SK-N-SH (cell line): ENCODE measurements at regions not wholly inside any gene's neighbourhood (a gene's known extent, or its start where the extent isn't known, plus 50 kb on each side); places are given as distances from the start of the nearest gene placed in this dataset.
"Not testable (repeated sequence)": the region's sequence is repeated elsewhere in the genome, so short reads cannot be mapped to it uniquely, and the experiment has no call there.

Experiments
- CTCF ChIA-PET: fragments of 300-600, 350-600 bp; formaldehyde crosslinking; extraction: SDS; loops from one replicate; lab custom pipeline; 2021; lab: Yijun Ruan, JAX
- POLR2A ChIA-PET: fragments of 350-600 bp; sonication (Branson Sonifier 250); formaldehyde crosslinking; extraction: SDS; loops from one replicate; lab custom pipeline; 2020; ENCODE audit warnings: antibody characterized with exemption, inconsistent platforms; lab: Yijun Ruan, JAX
- DNase-seq: peaks from one replicate; pipeline ENCODE4 v3.0.0; 2012
- H2AFZ ChIP-seq: fragments of 200-600 bp; sonication (generic); 2 replicates; pipeline ENCODE4 v1.8.1; 2016; ENCODE audit warnings: antibody characterized with exemption, mild to moderate bottlenecking, low read depth
- H3F3A ChIP-seq: fragments of 200-600 bp; sonication (generic); replicated peaks from 2 replicates; pipeline ENCODE3; 2016; ENCODE audit warnings: antibody characterized with exemption, mild to moderate bottlenecking; ENCODE audit not compliant: insufficient read depth
- H3K27ac ChIP-seq, 2 experiments: fragments of 200-500 bp in 1 of 2; fragments of 200-600 bp in 1 of 2; sonication (Bioruptor generic) in 1 of 2; sonication (generic), shearing (Covaris generic) in 1 of 2; 2 replicates each; pipeline versions ENCODE4 v1.5.1 to v1.6.1; 2014 to 2016; ENCODE audit warnings: low read depth in 2 of 2, inconsistent platforms in 1 of 2, low read length in 1 of 2, mild to moderate bottlenecking in 1 of 2, mixed read lengths in 1 of 2
- H3K27me3 ChIP-seq: fragments of 200-600 bp; sonication (generic), shearing (Covaris generic); 2 replicates; pipeline ENCODE4 v1.6.1; 2016; ENCODE audit warnings: mixed run types; ENCODE audit not compliant: insufficient read depth
- H3K36me3 ChIP-seq, 2 experiments: fragments of 200-500 bp in 1 of 2; fragments of 200-600 bp in 1 of 2; sonication (Bioruptor generic) in 1 of 2; sonication (generic) in 1 of 2; replicated peaks in 1 of 2; 2 replicates each; pipeline versions ENCODE3 to v1.5.1; 2014 to 2016; ENCODE audit warnings: low read length in 1 of 2, mild to moderate bottlenecking in 1 of 2; ENCODE audit not compliant: insufficient read depth in 2 of 2, control insufficient read depth in 1 of 2
- H3K4me1 ChIP-seq, 2 experiments: fragments of 200-500 bp in 1 of 2; fragments of 200-600 bp in 1 of 2; sonication (Bioruptor generic) in 1 of 2; sonication (generic), shearing (Covaris generic) in 1 of 2; 2 replicates each; pipeline versions ENCODE4 v1.5.1 to v1.6.1; 2014 to 2016; ENCODE audit warnings: low read depth in 1 of 2, low read length in 1 of 2, mixed run types in 1 of 2; ENCODE audit not compliant: insufficient read depth in 2 of 2, control insufficient read depth in 1 of 2
- H3K4me2 ChIP-seq: fragments of 200-600 bp; sonication (generic), shearing (Covaris generic); 2 replicates; pipeline ENCODE4 v1.6.1; 2017; ENCODE audit warnings: mixed run types
- H3K4me3 ChIP-seq, 2 experiments: fragments of 200-500 bp in 1 of 2; fragments of 200-600 bp in 1 of 2; sonication (Bioruptor generic) in 1 of 2; sonication (generic), shearing (Covaris generic) in 1 of 2; 2 replicates each; pipeline versions ENCODE4 v1.5.1 to v1.8.1; 2014 to 2016; ENCODE audit warnings: low read depth in 2 of 2, inconsistent platforms in 1 of 2, low read length in 1 of 2, mild to moderate bottlenecking in 1 of 2, mixed read lengths in 1 of 2, moderate library complexity in 1 of 2
- H3K79me2 ChIP-seq: fragments of 200-600 bp; sonication (generic); 2 replicates; pipeline ENCODE4 v1.8.1; 2017; ENCODE audit warnings: mild to moderate bottlenecking; ENCODE audit not compliant: insufficient read depth
- H3K9ac ChIP-seq: fragments of 200-600 bp; sonication (generic); 2 replicates; pipeline ENCODE4 v1.6.1; 2017; ENCODE audit warnings: mixed run types
- H3K9me2 ChIP-seq: fragments of 200-600 bp; sonication (generic); 2 replicates; pipeline ENCODE4 v1.6.1; 2017; ENCODE audit warnings: mixed run types
- H3K9me3 ChIP-seq: fragments of 200-600 bp; sonication (generic); 2 replicates; pipeline ENCODE4 v1.6.1; 2017; ENCODE audit warnings: mixed run types, mild to moderate bottlenecking, moderate library complexity
- H4K20me1 ChIP-seq: fragments of 200-600 bp; sonication (generic); 2 replicates; pipeline ENCODE4 v1.6.1; 2017; ENCODE audit warnings: mild to moderate bottlenecking, mixed run types; ENCODE audit not compliant: insufficient read depth
- ELF1 ChIP-seq: IDR thresholded peaks from 2 replicates; pipeline ENCODE4 v1.4.0; 2012
- FOXM1 ChIP-seq: IDR thresholded peaks from 2 replicates; pipeline ENCODE4 v1.4.0; 2012; ENCODE audit warnings: low read depth, mild to moderate bottlenecking
- GATA2 ChIP-seq: sonication (generic); formaldehyde crosslinking; IDR thresholded peaks from 2 replicates; pipeline ENCODE4 v1.5.0; 2020; ENCODE audit warnings: mild to moderate bottlenecking, missing genetic modification reagents
- NFIC ChIP-seq: IDR thresholded peaks from 2 replicates; pipeline ENCODE4 v1.4.0; 2012; ENCODE audit warnings: borderline replicate concordance
- NRF1 ChIP-seq: IDR thresholded peaks from 2 replicates; pipeline ENCODE4 v1.6.1; 2012; ENCODE audit warnings: low read depth, mild to moderate bottlenecking, low read length
- RAD21 ChIP-seq: IDR thresholded peaks from 2 replicates; pipeline ENCODE4 v1.6.1; 2012; ENCODE audit warnings: mild to moderate bottlenecking, low read length
- RCOR1 ChIP-seq: fragments of 150-350 bp; IDR thresholded peaks from 2 replicates; pipeline ENCODE4 v1.6.1; 2017; ENCODE audit warnings: antibody characterized with exemption, low read length
- RXRA ChIP-seq: IDR thresholded peaks from 2 replicates; pipeline ENCODE4 v1.4.0; 2012; ENCODE audit warnings: low read depth, mild to moderate bottlenecking, borderline replicate concordance
- SIN3A ChIP-seq: IDR thresholded peaks from 2 replicates; pipeline ENCODE4 v1.6.1; 2012; ENCODE audit warnings: low read depth, mild to moderate bottlenecking, low read length, moderate library complexity, borderline replicate concordance
- TAF1 ChIP-seq: IDR thresholded peaks from 2 replicates; pipeline ENCODE4 v1.6.1; 2012; ENCODE audit warnings: low read depth, mild to moderate bottlenecking, low read length, moderate library complexity, borderline replicate concordance
- YY1 ChIP-seq: IDR thresholded peaks from 2 replicates; pipeline ENCODE4 v1.4.0; 2012; ENCODE audit warnings: low read depth, mild to moderate bottlenecking
- WGBS: methylation state at CpG from one replicate; pipeline ENCODE4 v1.1.6; 2017; ENCODE audit warnings: low lambda C conversion rate; 5-methylcytosine and 5-hydroxymethylcytosine counted together
- TF ChIP-seq, protein P1 (sequence below): IDR thresholded peaks from 2 replicates; pipeline ENCODE4 v1.6.1; 2012; ENCODE audit warnings: mild to moderate bottlenecking, low read depth, low read length, moderate library complexity
- TF ChIP-seq, protein P2 (sequence below): IDR thresholded peaks from 2 replicates; pipeline ENCODE4 v1.4.0; 2012; ENCODE audit warnings: low read depth
- TF ChIP-seq, protein P3 (sequence below): fragments of 150-350 bp; IDR thresholded peaks from 2 replicates; pipeline ENCODE4 v1.6.1; 2016; ENCODE audit warnings: mild to moderate bottlenecking, low read depth, low read length
- TF ChIP-seq, protein P4 (sequence below): IDR thresholded peaks from 2 replicates; pipeline ENCODE4 v1.4.0; 2012; ENCODE audit warnings: low read depth, borderline replicate concordance
- TF ChIP-seq, protein P5 (sequence below): IDR thresholded peaks from 2 replicates; pipeline ENCODE4; 2012
- TF ChIP-seq, protein P6 (sequence below): fragments of 150-350 bp; IDR thresholded peaks from 2 replicates; pipeline ENCODE4 v1.6.1; 2017; ENCODE audit warnings: antibody characterized with exemption, low read length, low read depth, borderline replicate concordance

DNA sequence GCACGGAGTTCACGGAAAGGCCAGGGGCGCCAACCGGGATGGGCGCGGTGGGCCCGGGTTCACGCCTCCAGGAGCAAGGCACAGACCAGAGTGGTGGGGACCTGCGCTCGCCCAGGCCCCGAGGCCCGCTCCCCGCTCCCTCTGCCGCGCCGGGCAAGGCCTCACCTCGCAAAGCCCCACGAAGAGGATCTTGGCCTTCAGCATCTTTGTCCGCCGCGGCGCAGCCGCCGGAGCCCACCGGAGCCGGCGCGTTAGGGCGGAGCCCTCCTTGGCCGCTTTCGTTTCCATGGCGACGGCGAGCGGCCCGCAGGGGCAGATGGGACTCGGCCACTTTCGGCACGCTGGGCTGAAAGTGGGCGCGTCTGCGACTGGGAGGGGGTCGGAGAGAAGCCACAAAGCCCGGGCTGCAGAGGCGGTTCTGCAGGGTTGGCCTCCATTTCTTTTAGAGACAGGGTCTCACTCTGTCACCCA lies 944.4 kb upstream of the ZNF722 start (continued):
- TF ChIP-seq, protein P1, sequence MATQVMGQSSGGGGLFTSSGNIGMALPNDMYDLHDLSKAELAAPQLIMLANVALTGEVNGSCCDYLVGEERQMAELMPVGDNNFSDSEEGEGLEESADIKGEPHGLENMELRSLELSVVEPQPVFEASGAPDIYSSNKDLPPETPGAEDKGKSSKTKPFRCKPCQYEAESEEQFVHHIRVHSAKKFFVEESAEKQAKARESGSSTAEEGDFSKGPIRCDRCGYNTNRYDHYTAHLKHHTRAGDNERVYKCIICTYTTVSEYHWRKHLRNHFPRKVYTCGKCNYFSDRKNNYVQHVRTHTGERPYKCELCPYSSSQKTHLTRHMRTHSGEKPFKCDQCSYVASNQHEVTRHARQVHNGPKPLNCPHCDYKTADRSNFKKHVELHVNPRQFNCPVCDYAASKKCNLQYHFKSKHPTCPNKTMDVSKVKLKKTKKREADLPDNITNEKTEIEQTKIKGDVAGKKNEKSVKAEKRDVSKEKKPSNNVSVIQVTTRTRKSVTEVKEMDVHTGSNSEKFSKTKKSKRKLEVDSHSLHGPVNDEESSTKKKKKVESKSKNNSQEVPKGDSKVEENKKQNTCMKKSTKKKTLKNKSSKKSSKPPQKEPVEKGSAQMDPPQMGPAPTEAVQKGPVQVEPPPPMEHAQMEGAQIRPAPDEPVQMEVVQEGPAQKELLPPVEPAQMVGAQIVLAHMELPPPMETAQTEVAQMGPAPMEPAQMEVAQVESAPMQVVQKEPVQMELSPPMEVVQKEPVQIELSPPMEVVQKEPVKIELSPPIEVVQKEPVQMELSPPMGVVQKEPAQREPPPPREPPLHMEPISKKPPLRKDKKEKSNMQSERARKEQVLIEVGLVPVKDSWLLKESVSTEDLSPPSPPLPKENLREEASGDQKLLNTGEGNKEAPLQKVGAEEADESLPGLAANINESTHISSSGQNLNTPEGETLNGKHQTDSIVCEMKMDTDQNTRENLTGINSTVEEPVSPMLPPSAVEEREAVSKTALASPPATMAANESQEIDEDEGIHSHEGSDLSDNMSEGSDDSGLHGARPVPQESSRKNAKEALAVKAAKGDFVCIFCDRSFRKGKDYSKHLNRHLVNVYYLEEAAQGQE, result no peak
- TF ChIP-seq YY1, result no peak
- TF ChIP-seq, all 33 proteins: peak for 0

DNA sequence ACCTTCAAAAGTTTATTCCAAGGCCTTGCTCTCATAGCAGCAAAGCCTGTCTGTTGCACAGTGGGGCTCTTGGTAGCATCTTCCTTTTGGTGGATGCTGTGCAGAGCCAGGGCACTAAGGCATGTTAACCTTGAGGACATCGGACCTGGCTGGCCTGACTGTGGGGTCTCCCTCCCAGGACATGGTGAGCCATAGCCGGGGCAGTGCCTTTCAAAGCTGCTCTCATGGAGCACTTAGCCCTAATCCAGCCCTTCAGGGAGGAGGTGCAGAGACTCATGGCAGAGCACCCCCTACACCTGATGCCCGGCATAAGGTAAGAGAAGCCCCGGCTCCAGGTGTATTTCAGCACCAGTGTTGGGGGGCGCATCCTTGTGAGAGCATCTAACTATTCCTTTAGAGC lies 941.4 kb upstream of the ZNF722 start:
- H3K4me2 ChIP-seq, result no peak overlapping the region
- WGBS, result 29% methylated on average over 4 of the region's 5 CpGs
- CTCF ChIA-PET, result no interaction called here
- TF ChIP-seq TAF1, result no peak
- no peak for TF ChIP-seq RCOR1
- TF ChIP-seq NRF1, result no peak
- TF ChIP-seq, protein P2, sequence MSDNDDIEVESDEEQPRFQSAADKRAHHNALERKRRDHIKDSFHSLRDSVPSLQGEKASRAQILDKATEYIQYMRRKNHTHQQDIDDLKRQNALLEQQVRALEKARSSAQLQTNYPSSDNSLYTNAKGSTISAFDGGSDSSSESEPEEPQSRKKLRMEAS, result no peak
- no peak for TF ChIP-seq GATA2
- TF ChIP-seq YY1, result no peak
- TF ChIP-seq, protein P3, sequence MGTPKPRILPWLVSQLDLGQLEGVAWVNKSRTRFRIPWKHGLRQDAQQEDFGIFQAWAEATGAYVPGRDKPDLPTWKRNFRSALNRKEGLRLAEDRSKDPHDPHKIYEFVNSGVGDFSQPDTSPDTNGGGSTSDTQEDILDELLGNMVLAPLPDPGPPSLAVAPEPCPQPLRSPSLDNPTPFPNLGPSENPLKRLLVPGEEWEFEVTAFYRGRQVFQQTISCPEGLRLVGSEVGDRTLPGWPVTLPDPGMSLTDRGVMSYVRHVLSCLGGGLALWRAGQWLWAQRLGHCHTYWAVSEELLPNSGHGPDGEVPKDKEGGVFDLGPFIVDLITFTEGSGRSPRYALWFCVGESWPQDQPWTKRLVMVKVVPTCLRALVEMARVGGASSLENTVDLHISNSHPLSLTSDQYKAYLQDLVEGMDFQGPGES, result no peak
- TF ChIP-seq RAD21, result no peak
- no peak for TF ChIP-seq ELF1
- TF ChIP-seq, protein P4, sequence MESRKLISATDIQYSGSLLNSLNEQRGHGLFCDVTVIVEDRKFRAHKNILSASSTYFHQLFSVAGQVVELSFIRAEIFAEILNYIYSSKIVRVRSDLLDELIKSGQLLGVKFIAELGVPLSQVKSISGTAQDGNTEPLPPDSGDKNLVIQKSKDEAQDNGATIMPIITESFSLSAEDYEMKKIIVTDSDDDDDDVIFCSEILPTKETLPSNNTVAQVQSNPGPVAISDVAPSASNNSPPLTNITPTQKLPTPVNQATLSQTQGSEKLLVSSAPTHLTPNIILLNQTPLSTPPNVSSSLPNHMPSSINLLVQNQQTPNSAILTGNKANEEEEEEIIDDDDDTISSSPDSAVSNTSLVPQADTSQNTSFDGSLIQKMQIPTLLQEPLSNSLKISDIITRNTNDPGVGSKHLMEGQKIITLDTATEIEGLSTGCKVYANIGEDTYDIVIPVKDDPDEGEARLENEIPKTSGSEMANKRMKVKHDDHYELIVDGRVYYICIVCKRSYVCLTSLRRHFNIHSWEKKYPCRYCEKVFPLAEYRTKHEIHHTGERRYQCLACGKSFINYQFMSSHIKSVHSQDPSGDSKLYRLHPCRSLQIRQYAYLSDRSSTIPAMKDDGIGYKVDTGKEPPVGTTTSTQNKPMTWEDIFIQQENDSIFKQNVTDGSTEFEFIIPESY, result no peak
- TF ChIP-seq SIN3A, result no peak
- TF ChIP-seq, protein P5, sequence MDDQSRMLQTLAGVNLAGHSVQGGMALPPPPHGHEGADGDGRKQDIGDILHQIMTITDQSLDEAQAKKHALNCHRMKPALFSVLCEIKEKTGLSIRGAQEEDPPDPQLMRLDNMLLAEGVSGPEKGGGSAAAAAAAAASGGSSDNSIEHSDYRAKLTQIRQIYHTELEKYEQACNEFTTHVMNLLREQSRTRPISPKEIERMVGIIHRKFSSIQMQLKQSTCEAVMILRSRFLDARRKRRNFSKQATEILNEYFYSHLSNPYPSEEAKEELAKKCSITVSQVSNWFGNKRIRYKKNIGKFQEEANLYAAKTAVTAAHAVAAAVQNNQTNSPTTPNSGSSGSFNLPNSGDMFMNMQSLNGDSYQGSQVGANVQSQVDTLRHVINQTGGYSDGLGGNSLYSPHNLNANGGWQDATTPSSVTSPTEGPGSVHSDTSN, result no peak
- TF ChIP-seq FOXM1, result no peak
- TF ChIP-seq RXRA, result no peak
- no peak for TF ChIP-seq NFIC
- TF ChIP-seq, protein P6, sequence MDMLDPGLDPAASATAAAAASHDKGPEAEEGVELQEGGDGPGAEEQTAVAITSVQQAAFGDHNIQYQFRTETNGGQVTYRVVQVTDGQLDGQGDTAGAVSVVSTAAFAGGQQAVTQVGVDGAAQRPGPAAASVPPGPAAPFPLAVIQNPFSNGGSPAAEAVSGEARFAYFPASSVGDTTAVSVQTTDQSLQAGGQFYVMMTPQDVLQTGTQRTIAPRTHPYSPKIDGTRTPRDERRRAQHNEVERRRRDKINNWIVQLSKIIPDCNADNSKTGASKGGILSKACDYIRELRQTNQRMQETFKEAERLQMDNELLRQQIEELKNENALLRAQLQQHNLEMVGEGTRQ, result no peak
- H3K27me3 ChIP-seq, result no peaks in the 10 kb centered on the region
- H2AFZ ChIP-seq, result no peak overlapping the region
- H3K9ac ChIP-seq, result no peak overlapping the region
- no peaks in the 10 kb centered on the region for H3K36me3 ChIP-seq
- no peaks in the 10 kb centered on the region for H4K20me1 ChIP-seq
- H3K4me3 ChIP-seq, result no peak overlapping the region
- DNase-seq, result no peak
- H3K4me1 ChIP-seq, result no peaks in the 10 kb centered on the region
- POLR2A ChIA-PET, result no interaction called here
- no peaks in the 10 kb centered on the region for H3K79me2 ChIP-seq
- H3K27ac ChIP-seq, result no peak overlapping the region
- H3K9me3 ChIP-seq, result no peaks in the 10 kb centered on the region; the same call in 1 of the 2 replicates
- no peaks in the 10 kb centered on the region for H3F3A ChIP-seq
- H3K9me2 ChIP-seq, result no peaks in the 10 kb centered on the region

DNA sequence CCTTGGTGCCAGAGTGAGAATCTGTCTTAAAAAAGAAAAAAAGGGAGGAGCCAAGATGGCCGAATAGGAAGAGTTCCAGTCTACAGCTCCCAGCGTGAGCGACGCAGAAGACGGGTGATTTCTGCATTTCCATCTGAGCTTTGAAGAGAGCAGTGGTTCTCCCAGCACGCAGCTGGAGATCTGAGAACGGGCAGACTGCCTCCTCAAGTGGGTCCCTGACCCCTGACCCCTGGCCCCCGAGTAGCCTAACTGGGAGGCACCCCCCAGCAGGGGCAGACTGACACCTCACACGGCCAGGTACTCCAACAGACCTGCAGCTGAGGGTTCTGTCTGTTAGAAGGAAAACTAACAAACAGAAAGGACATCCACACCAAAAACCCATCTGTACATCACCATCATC lies 937.9 kb upstream of the ZNF722 start:
- DNase-seq, H3K9me2 ChIP-seq, H3K4me3 ChIP-seq, H3K4me1 ChIP-seq, CTCF ChIA-PET, H3K9me3 ChIP-seq, H3K4me2 ChIP-seq, H3K79me2 ChIP-seq, H3K9ac ChIP-seq, H3K36me3 ChIP-seq, H3K27ac ChIP-seq, POLR2A ChIA-PET, H2AFZ ChIP-seq, H3F3A ChIP-seq, H4K20me1 ChIP-seq, H3K27me3 ChIP-seq: not testable (repeated sequence)
- 21% methylated on average over 9 of the region's 9 CpGs for WGBS
